H1 (cell line): ENCODE measurements at regions not wholly inside any gene's neighbourhood (a gene's known extent, or its start where the extent isn't known, plus 50 kb on each side); places are given as distances from the start of the nearest gene placed in this dataset.

ENCODE experiments used
- CEBPB ChIP-seq: IDR thresholded peaks from 2 replicates; pipeline ENCODE4 v1.6.1; 2012; ENCODE audit warnings: low read depth, low read length
- EP300 ChIP-seq, 2 experiments: IDR thresholded peaks; 1 replicate in 1 of 2; 2 replicates in 1 of 2; pipeline ENCODE4 v1.6.1; 2011 to 2012; ENCODE audit warnings: low read depth in 2 of 2, low read length in 2 of 2, mild to moderate bottlenecking in 2 of 2, borderline replicate concordance in 1 of 2, inconsistent platforms in 1 of 2, moderate library complexity in 1 of 2
- GABPA ChIP-seq: IDR thresholded peaks from 2 replicates; pipeline ENCODE4 v1.6.1; 2011; ENCODE audit warnings: mild to moderate bottlenecking, low read length, moderate library complexity, borderline replicate concordance; ENCODE audit not compliant: insufficient read depth
- JUND ChIP-seq: IDR thresholded peaks from 2 replicates; pipeline ENCODE4 v1.6.1; 2011; ENCODE audit warnings: mild to moderate bottlenecking, improper control_type of control experiment, low read length
- KDM5A ChIP-seq: fragments of 200-600 bp; IDR thresholded peaks from 2 replicates; pipeline ENCODE4 v1.7.1; 2012; ENCODE audit warnings: mild to moderate bottlenecking, low read length, inconsistent platforms, mixed read lengths
- RBBP5 ChIP-seq: IDR thresholded peaks from 2 replicates; pipeline ENCODE4 v1.7.1; 2012; ENCODE audit warnings: low read depth, mild to moderate bottlenecking, inconsistent platforms, low read length, moderate library complexity, borderline replicate concordance
- SP1 ChIP-seq: IDR thresholded peaks from 2 replicates; pipeline ENCODE4 v1.6.1; 2011; ENCODE audit warnings: low read depth, low read length
- SP4 ChIP-seq: IDR thresholded peaks from 2 replicates; pipeline ENCODE4 v1.6.1; 2012; ENCODE audit warnings: low read length, inconsistent platforms
- TCF12 ChIP-seq: IDR thresholded peaks from 2 replicates; pipeline ENCODE4 v1.6.1; 2011; ENCODE audit warnings: low read depth, mild to moderate bottlenecking, low read length
- TF ChIP-seq, protein P1 (sequence below): fragments of 300-600 bp; sonication (generic); IDR thresholded peaks from 2 replicates; pipeline ENCODE4 v1.7.1; 2012; ENCODE audit warnings: low read length, moderate library complexity, mild to moderate bottlenecking, inconsistent platforms; ENCODE audit not compliant: insufficient replicate concordance
- TF ChIP-seq, protein P2 (sequence below): IDR thresholded peaks from 2 replicates; pipeline ENCODE4 v1.6.1; 2012; ENCODE audit warnings: inconsistent platforms
- TF ChIP-seq, protein P3 (sequence below): IDR thresholded peaks from 2 replicates; pipeline ENCODE4 v1.6.1; 2012; ENCODE audit warnings: inconsistent platforms

DNA sequence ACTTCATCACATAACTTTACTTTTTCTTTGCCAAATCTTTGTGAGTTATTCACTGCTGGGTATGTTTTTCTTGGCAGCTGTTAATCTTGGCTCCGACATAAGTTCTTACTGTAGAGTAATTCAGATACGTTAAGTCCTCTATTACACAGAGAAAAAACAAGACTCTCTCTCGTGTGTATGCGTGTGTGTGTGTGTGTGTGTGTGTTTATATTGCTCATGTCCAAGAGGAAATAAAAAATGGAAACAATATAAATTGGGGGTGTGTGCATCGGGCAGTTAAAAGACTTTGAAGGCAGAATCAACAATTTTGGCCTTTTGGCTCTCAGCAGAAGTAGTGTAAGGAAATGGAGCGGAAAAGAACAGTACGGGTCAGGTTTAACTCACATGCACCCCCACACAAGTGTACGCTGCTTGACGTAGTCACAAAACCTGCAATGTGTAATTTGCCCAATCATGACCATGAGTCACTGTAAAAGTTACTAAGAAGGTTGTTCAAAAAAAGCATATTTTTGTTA is 67.2 kb upstream of the IFNE start (continued):
- TF ChIP-seq, protein P1, sequence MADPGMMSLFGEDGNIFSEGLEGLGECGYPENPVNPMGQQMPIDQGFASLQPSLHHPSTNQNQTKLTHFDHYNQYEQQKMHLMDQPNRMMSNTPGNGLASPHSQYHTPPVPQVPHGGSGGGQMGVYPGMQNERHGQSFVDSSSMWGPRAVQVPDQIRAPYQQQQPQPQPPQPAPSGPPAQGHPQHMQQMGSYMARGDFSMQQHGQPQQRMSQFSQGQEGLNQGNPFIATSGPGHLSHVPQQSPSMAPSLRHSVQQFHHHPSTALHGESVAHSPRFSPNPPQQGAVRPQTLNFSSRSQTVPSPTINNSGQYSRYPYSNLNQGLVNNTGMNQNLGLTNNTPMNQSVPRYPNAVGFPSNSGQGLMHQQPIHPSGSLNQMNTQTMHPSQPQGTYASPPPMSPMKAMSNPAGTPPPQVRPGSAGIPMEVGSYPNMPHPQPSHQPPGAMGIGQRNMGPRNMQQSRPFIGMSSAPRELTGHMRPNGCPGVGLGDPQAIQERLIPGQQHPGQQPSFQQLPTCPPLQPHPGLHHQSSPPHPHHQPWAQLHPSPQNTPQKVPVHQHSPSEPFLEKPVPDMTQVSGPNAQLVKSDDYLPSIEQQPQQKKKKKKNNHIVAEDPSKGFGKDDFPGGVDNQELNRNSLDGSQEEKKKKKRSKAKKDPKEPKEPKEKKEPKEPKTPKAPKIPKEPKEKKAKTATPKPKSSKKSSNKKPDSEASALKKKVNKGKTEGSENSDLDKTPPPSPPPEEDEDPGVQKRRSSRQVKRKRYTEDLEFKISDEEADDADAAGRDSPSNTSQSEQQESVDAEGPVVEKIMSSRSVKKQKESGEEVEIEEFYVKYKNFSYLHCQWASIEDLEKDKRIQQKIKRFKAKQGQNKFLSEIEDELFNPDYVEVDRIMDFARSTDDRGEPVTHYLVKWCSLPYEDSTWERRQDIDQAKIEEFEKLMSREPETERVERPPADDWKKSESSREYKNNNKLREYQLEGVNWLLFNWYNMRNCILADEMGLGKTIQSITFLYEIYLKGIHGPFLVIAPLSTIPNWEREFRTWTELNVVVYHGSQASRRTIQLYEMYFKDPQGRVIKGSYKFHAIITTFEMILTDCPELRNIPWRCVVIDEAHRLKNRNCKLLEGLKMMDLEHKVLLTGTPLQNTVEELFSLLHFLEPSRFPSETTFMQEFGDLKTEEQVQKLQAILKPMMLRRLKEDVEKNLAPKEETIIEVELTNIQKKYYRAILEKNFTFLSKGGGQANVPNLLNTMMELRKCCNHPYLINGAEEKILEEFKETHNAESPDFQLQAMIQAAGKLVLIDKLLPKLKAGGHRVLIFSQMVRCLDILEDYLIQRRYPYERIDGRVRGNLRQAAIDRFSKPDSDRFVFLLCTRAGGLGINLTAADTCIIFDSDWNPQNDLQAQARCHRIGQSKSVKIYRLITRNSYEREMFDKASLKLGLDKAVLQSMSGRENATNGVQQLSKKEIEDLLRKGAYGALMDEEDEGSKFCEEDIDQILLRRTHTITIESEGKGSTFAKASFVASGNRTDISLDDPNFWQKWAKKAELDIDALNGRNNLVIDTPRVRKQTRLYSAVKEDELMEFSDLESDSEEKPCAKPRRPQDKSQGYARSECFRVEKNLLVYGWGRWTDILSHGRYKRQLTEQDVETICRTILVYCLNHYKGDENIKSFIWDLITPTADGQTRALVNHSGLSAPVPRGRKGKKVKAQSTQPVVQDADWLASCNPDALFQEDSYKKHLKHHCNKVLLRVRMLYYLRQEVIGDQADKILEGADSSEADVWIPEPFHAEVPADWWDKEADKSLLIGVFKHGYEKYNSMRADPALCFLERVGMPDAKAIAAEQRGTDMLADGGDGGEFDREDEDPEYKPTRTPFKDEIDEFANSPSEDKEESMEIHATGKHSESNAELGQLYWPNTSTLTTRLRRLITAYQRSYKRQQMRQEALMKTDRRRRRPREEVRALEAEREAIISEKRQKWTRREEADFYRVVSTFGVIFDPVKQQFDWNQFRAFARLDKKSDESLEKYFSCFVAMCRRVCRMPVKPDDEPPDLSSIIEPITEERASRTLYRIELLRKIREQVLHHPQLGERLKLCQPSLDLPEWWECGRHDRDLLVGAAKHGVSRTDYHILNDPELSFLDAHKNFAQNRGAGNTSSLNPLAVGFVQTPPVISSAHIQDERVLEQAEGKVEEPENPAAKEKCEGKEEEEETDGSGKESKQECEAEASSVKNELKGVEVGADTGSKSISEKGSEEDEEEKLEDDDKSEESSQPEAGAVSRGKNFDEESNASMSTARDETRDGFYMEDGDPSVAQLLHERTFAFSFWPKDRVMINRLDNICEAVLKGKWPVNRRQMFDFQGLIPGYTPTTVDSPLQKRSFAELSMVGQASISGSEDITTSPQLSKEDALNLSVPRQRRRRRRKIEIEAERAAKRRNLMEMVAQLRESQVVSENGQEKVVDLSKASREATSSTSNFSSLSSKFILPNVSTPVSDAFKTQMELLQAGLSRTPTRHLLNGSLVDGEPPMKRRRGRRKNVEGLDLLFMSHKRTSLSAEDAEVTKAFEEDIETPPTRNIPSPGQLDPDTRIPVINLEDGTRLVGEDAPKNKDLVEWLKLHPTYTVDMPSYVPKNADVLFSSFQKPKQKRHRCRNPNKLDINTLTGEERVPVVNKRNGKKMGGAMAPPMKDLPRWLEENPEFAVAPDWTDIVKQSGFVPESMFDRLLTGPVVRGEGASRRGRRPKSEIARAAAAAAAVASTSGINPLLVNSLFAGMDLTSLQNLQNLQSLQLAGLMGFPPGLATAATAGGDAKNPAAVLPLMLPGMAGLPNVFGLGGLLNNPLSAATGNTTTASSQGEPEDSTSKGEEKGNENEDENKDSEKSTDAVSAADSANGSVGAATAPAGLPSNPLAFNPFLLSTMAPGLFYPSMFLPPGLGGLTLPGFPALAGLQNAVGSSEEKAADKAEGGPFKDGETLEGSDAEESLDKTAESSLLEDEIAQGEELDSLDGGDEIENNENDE: no peak
- TF ChIP-seq SP1 (no peak), RBBP5 (no peak), JUND (no peak), SP4 (no peak), GABPA (no peak), TCF12 (no peak), CEBPB (no peak), KDM5A (no peak), EP300 (IDR thresholded peaks at IDR 0.05; ENCODE audit: borderline replicate concordance in 1 of 2, low read depth in 2 of 2, low read length in 2 of 2) (no peak)
- TF ChIP-seq, protein P2, sequence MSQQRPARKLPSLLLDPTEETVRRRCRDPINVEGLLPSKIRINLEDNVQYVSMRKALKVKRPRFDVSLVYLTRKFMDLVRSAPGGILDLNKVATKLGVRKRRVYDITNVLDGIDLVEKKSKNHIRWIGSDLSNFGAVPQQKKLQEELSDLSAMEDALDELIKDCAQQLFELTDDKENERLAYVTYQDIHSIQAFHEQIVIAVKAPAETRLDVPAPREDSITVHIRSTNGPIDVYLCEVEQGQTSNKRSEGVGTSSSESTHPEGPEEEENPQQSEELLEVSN: no peak
- TF ChIP-seq, protein P3, sequence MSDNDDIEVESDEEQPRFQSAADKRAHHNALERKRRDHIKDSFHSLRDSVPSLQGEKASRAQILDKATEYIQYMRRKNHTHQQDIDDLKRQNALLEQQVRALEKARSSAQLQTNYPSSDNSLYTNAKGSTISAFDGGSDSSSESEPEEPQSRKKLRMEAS: no peak
